DMS153 treated with DMSO at 0.1 percent for 48 hours (cell line): ENCODE measurements at regions not wholly inside any gene's neighbourhood (a gene's known extent, or its start where the extent isn't known, plus 50 kb on each side); places are given as distances from the start of the nearest gene placed in this dataset.
A peak's percentile ranks its signal among the peaks of the same experiment; 100 is the strongest.

Source experiments
- DNase-seq: peaks from one replicate; lab custom pipeline; 2025; ENCODE audit not compliant: unreplicated experiment; lab: John Stamatoyannopoulos, UW

DNA sequence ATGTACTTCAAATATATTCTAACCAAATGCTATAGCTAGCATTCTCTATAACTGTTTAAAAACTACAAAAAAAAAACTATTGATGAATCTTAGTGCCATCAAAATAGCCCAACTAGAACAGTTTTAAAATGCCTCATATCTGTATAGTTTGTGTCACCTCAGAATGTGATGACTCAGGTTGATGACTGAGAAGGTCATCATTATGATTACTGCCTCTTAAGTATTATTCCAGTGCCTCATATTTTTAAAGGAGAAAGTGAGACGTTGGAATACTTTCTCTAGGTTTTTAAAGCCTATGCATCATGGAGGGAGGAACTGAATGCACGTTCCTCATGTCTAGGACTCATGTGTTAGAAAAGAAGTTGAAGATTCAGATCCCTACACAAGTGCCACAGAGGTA, 88.2 kb downstream of the TMA16 start:
- no peak for DNase-seq

DNA sequence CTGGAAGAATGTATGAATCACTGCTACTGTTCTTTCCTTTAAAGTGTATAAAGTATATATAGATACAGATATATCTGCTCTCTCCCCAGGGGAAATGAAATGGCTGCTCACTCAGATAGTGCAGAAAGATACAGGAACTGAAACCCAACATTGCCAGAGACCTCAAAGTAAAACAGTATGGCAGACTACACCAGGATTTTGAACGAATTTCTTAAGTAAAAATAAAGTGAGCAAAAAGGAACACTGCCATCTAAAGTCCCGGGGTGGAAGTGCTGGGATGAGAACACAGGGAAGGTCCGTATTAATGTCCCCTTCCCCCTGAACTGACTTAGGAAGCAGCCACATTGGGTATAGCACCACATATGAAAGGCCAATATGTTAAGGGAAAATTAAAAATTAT, 93.4 kb downstream of the TMA16 start:
- no peak for DNase-seq

- DNase-seq = no peak
Observed at GRCh38 chr4:163588532-163588931, 94.0 kb downstream of the TMA16 start.

- no peak for DNase-seq
Observed at GRCh38 chr4:163590103-163590502, 95.6 kb downstream of the TMA16 start.

GRCh38 chr4:163590619-163591264, 96.3 kb downstream of the TMA16 start:
- no peak for DNase-seq

- DNase-seq = no peak
Observed at GRCh38 chr4:163591614-163592020, 97.1 kb downstream of the TMA16 start.

DNA sequence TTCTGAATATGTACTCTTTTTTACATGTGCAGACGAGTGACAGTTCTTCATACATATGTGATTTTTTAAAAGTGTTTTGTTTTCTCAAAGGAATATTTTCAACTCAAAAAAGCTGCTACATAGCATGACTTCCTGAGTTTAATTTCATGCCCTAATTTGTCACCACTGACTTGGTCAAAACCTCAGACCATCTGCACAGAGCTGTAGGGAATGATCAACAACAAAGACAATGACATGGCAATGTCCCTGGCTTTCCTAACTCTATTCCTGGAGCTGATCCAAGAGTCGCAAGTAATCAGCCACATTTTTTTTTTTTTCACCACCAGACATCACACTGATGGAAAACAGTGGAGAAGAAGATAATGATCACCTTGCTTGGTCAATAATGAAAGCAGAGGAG, 97.7 kb downstream of the TMA16 start:
- DNase-seq = peak; percentile 14

DNA sequence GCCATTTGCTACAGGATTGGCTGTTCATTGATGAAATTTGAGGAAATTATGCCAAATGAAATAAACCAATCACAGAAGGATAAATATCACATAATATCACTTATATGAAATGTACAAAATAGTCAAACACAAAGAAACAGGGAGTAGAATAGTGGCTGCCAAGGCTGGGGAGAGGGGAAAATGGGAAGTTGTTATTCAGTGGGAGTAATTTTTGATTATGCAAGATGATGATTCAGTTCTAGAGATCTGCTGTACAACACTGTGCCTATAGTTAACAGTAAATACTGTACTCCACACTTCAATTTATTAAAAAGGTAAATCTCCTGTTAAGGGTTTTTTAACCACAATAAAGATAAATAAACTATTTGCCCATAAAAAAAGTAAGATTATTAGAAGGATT, 101.1 kb downstream of the TMA16 start:
- DNase-seq = no peak

GRCh38 chr4:163598028-163598427, 103.5 kb downstream of the TMA16 start:
- DNase-seq = no peak

- no peak for DNase-seq
Observed at GRCh38 chr4:163598489-163598888, 104.0 kb downstream of the TMA16 start.

DNA sequence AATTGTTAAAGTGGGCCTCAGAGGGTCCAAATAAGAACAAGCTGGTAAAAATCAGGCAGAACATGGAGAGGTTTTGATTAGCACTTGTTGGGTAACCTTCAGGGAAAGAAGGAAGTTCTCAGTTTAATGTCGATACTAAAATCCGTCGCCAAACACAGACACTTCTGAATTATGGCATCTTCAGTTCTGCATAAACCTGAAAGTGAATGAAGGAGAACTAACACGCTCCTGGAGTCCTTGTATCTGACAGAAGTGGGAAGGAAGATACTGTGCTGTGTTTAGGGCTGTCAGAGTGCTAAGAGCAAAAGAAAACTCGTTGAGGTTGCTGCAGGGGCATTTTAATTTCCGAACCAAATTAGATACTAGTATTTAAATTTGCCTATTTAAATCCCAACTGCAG, 106.2 kb downstream of the TMA16 start:
- no peak for DNase-seq

- no peak for DNase-seq
Observed at GRCh38 chr4:163603257-163603656, 108.8 kb downstream of the TMA16 start.

DNA sequence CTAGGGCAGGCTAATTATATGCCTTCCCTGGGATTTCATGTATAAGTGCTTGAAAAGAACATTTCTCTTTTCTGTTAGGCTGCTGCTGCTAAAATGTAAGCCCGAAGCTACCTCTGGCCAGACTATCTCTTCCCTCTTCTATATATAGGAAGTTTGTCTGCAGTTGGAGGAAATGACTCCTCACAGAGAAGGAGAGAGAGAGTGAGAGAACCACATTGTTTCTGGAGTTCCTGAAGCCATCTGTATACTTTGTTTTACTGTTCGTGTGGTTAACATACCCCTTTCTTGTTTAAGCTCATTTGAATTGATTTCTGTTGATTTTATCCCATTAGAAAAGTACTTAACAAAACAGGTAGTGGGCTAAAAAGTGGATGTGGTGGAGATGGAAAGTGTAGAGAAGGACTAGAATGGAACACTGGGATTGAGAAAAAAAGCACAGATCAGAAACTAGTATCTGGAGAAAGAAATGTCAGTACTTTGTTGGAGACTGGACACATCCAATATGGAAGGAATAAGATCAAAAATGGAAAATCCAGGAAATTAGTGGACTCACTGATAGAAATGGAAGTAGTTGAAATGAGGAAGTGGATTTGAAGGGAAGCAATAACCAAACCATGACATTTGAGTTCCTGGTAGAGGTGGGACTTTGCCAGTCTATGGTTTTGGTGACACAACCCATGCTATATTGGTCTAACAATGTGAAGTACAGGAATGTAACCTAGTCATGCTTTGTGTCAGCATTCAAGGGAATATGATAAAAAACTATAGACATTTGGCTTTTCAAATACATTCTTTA, 112.6 kb downstream of the TMA16 start:
- DNase-seq = no peak

DNA sequence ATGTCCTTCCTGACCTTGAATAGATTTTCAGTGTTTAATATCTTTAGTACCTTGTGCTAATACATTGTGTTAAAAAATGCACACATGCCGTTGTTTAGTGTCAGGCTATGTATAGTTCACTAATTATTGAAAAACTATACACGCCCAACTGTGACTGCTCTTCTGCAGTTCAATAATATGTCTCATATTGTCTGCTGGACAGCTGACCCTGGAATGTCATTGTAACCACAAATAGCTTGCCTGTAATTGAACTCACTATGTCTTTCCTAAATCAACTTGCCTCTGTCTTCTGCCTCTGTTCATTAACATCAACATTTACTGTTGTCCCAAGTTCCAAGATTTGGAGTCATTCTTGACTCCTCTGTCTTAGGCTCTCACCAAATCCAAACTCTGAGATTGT, 114.5 kb downstream of the TMA16 start:
- DNase-seq = no peak

DNA sequence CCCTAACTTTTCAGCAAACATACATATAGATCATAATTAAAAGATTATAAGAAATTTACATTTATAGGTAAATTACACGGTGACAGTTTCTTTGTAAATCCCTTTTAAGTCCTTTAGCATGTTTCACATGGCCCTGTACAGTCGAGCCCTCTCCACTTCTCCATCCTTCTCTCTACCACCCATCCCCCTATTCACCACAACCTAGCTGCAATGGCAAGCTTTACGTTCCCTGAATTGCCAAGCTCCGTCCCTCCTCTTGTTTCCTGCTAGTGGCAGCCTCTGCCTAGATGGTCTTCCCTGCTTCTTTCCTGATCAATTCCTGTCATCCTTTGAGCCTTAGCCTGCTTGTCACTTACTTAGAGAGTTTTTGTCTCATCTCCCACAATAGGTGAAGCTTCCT, 116.2 kb downstream of the TMA16 start:
- no peak for DNase-seq

DNA sequence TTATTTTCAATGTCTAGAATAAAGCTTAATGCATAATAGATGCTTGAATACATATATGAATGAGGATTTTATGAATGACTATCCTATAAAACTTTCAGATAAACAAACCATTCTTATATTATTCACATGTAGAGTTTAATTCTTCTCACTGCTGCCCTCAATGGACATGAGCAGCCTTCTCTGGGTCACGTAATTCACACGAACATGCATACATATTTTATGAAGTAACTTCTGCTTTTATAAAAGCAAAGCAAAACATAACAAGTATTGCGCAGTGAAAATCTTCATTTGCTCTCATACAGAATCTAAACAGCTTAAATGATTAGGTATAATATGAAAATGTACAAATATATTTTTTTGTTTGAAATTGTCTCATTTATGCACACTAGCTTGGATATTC, 116.7 kb downstream of the TMA16 start:
- no peak for DNase-seq

GRCh38 chr4:163611784-163612445, 117.4 kb downstream of the TMA16 start:
- DNase-seq = no peak

DNA sequence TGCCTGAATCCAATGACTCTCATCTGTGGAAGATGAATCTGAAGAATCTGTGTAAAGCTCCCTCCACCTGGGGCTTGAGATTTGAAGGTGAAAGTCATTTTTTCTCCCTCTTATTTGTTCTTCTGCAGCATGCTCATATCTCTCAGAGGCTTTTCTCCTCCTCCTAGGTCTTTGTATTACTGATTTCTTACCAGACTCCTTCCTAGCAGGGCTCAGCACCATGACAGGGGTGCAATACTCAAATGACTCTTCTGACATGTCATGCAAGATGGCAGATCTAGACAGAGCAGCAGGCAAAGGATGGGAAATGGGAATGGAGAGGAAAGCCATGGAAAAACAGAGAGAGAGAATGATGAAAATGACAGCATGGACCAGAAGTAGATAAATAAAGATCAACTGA, 118.3 kb downstream of the TMA16 start:
- DNase-seq = no peak

DNA sequence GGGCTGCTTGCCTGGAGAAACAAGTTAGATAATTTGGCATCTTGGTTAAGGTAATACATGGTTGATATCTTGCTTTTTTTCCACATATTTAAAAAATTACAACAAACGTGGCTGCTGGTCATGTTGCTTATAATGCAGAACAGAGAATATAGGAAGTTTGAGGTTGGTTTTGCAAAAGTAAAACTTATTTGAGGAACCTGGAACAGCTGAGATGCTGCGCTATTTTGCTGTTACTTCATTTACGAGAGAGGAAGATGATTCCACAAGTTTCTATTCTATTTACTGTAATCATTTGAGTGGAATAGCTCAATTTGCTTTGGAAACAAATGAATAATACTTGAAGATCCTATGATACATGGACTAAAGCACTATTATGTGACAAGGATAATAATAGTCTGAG, 118.9 kb downstream of the TMA16 start:
- DNase-seq = no peak

GRCh38 chr4:163614866-163615265, 120.4 kb downstream of the TMA16 start:
- DNase-seq = no peak

DNA sequence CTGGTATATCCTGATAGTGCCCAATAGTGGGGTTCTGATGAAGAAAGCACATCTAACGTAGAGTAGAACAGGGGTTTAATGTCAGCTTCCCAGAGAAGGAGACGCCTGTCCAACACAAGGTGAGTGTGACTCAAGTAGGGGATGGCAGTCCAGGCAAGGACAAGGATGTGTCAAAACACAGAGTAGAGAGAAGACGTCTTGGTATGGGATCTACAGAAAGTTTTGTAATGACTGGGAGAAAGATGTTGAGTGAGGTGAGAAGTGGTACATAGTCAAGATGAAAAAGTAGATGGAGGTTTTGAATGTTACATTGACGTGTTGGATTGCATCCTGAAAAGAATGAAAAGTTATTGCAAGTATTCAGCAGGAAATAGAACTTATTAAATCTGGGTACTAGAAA, 124.4 kb downstream of the TMA16 start:
- no peak for DNase-seq

GRCh38 chr4:163620738-163621137, 126.2 kb downstream of the TMA16 start:
- DNase-seq = no peak
